D341Med (cell line): ENCODE measurements at regions not wholly inside any gene's neighbourhood (a gene's known extent, or its start where the extent isn't known, plus 50 kb on each side); places are given as distances from the start of the nearest gene placed in this dataset.
A peak's percentile ranks its signal among the peaks of the same experiment; 100 is the strongest.

Source experiments
- DNase-seq: peaks from one replicate; pipeline ENCODE4 v3.0.0; 2012; ENCODE audit warnings: low spot score

DNA sequence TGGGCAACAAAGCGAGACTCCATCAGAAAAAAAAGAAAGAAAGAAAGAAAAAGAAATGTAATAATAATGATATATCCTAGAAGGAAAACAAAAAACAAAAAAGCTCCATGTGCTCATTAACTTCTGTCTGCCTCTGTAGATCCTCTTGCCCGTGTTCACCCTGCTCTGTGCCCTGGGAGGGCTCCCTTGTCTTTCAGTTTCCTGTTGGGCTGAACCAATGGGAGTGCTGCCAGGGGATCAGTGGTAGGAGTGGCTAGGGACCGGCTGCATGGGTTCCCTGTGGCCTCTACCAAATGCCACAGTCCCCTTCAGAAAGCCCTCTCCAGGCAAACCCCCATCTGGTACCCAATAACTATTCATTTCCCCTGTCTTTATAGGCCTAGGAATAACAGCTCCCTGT lies 51.8 kb upstream of the PARD3 start:
- peak; percentile 43 for DNase-seq
